ENCODE measurements at regions not wholly inside any gene's neighbourhood (a gene's known extent, or its start where the extent isn't known, plus 50 kb on each side); places are given as distances from the start of the nearest gene placed in this dataset.

DNA sequence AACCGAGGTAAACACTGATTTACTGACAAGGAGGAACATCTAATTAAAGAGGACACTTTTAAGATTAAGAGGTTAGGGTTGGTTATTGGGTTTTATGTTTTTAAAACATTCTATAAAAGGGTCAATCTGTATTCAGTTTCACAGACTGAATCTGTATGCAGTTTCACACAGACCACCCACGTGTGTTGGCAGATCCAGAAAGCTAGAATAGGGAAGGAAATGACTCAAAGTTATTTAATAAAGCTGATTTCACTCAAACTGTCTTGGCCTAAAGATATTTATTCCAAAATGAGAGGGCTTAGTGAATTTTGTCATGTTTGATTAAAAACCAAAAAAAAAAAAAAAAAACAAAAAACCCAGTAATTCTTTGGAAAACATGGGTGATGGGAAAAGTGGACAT, 140.2 kb downstream of the SLC24A2 start:
- TF ChIP-seq SIN3A (IDR thresholded peaks at IDR 0.05; ENCODE audit: borderline replicate concordance, insufficient read depth, low read length) (no peak), FOXP2 (optimal IDR thresholded peaks at IDR 0.05; ENCODE audit: borderline replicate concordance, extremely low read depth, extremely low read length, insufficient read depth) (no peak), TAF1 (IDR thresholded peaks at IDR 0.05; ENCODE audit: borderline replicate concordance, insufficient read depth, low read length) (no peak), POLR2AphosphoS5 (IDR thresholded peaks at IDR 0.05; ENCODE audit: low read depth, low read length) (no peak), REST (IDR thresholded peaks at IDR 0.05; ENCODE audit: insufficient read depth in 1 of 2, low read depth in 2 of 2, low read length in 2 of 2) (no peak)

DNA sequence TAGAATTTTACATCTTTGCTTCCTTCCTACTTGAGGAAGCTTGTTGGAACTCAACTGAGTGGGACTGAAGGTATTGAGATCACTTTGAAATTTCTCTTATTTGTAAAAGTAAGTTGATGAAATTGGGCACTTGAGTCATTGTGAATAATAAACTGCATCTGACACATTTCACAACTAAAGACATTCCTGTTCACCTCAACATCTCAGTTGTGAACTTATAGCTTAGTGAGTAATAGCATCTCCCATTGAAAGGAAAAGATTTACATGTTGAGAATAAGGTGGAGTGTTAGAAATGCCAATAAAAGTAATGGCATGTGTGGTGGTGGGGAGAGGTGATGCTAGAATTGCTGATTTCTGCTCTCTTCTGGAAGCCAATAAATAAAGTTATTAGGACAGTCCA, 145.0 kb downstream of the SLC24A2 start:
- TF ChIP-seq SIN3A (IDR thresholded peaks at IDR 0.05; ENCODE audit: borderline replicate concordance, insufficient read depth, low read length) = no peak
- TF ChIP-seq TAF1 (IDR thresholded peaks at IDR 0.05; ENCODE audit: borderline replicate concordance, insufficient read depth, low read length) = no peak
- no peak for TF ChIP-seq REST (IDR thresholded peaks at IDR 0.05; ENCODE audit: insufficient read depth in 1 of 2, low read depth in 2 of 2, low read length in 2 of 2)

- TF ChIP-seq POLR2AphosphoS5 (IDR thresholded peaks at IDR 0.05; ENCODE audit: low read depth, low read length) = no peak
- no peak for TF ChIP-seq REST (IDR thresholded peaks at IDR 0.05; ENCODE audit: insufficient read depth in 1 of 2, low read depth in 2 of 2, low read length in 2 of 2)
- TF ChIP-seq TAF1 (IDR thresholded peaks at IDR 0.05; ENCODE audit: borderline replicate concordance, insufficient read depth, low read length) = no peak
- no peak for TF ChIP-seq FOXP2 (optimal IDR thresholded peaks at IDR 0.05; ENCODE audit: borderline replicate concordance, extremely low read depth, extremely low read length, insufficient read depth)
- no peak for TF ChIP-seq SIN3A (IDR thresholded peaks at IDR 0.05; ENCODE audit: borderline replicate concordance, insufficient read depth, low read length)
Observed at GRCh38 chr9:19642256-19642655, 146.6 kb downstream of the SLC24A2 start.

- TF ChIP-seq FOXP2 (optimal IDR thresholded peaks at IDR 0.05; ENCODE audit: borderline replicate concordance, extremely low read depth, extremely low read length, insufficient read depth) = no peak
- no peak for TF ChIP-seq POLR2AphosphoS5 (IDR thresholded peaks at IDR 0.05; ENCODE audit: low read depth, low read length)
- no peak for TF ChIP-seq REST (IDR thresholded peaks at IDR 0.05; ENCODE audit: insufficient read depth in 1 of 2, low read depth in 2 of 2, low read length in 2 of 2)
- TF ChIP-seq SIN3A (IDR thresholded peaks at IDR 0.05; ENCODE audit: borderline replicate concordance, insufficient read depth, low read length) = no peak
- TF ChIP-seq TAF1 (IDR thresholded peaks at IDR 0.05; ENCODE audit: borderline replicate concordance, insufficient read depth, low read length) = no peak
Observed at GRCh38 chr9:19641046-19641445, 147.8 kb downstream of the SLC24A2 start.

DNA sequence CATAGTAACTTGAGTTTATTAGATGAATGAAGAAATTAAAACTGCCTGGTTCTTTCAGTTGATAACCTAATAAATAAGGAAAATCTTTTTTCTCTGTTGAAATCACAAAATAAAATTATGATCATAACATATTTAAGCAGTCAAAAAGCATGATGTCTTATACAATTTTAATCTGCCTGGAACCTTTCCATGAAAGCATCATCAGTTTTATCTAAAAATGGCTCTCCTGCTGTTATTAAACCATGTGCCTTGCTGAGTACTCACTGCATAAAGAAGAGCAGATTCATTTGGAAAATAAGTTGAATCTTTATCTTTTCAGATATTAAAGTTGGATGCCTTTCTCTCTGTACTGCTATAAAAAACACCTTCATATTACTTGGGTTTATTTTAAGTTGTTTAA, 148.8 kb downstream of the SLC24A2 start:
- TF ChIP-seq POLR2AphosphoS5 (IDR thresholded peaks at IDR 0.05; ENCODE audit: low read depth, low read length) = no peak
- no peak for TF ChIP-seq FOXP2 (optimal IDR thresholded peaks at IDR 0.05; ENCODE audit: borderline replicate concordance, extremely low read depth, extremely low read length, insufficient read depth)
- TF ChIP-seq SIN3A (IDR thresholded peaks at IDR 0.05; ENCODE audit: borderline replicate concordance, insufficient read depth, low read length) = no peak
- no peak for TF ChIP-seq TAF1 (IDR thresholded peaks at IDR 0.05; ENCODE audit: borderline replicate concordance, insufficient read depth, low read length)
- TF ChIP-seq REST (IDR thresholded peaks at IDR 0.05; ENCODE audit: insufficient read depth in 1 of 2, low read depth in 2 of 2, low read length in 2 of 2) = no peak
